ENCODE measurements at regions not wholly inside any gene's neighbourhood (a gene's known extent, or its start where the extent isn't known, plus 50 kb on each side); places are given as distances from the start of the nearest gene placed in this dataset.

- intact Hi-C loops (cut with DNase I; ENCODE audit: low total_unique reads), result no loop called here
- 89 to 97% (median 92%) methylated on average over 2 of the region's 2 CpGs for WGBS, 5 donors
- Histone ChIP-seq H3K9me3 (no peaks in the 10 kb centered on the region), H3K27ac (no peak overlapping the region), H3K27me3 (replicated peaks in 1 of 7) (no peaks in the 10 kb centered on the region), H3K4me3 (no peak overlapping the region), H3K4me1 (peaks cover 10 to 39% (median 19%) of the 10 kb centered on the region in 6 donors), H3K36me3 (no peaks in the 10 kb centered on the region)
- no peak for TF ChIP-seq POLR2A (IDR thresholded peaks at IDR 0.05)
- TF ChIP-seq, protein P1, sequence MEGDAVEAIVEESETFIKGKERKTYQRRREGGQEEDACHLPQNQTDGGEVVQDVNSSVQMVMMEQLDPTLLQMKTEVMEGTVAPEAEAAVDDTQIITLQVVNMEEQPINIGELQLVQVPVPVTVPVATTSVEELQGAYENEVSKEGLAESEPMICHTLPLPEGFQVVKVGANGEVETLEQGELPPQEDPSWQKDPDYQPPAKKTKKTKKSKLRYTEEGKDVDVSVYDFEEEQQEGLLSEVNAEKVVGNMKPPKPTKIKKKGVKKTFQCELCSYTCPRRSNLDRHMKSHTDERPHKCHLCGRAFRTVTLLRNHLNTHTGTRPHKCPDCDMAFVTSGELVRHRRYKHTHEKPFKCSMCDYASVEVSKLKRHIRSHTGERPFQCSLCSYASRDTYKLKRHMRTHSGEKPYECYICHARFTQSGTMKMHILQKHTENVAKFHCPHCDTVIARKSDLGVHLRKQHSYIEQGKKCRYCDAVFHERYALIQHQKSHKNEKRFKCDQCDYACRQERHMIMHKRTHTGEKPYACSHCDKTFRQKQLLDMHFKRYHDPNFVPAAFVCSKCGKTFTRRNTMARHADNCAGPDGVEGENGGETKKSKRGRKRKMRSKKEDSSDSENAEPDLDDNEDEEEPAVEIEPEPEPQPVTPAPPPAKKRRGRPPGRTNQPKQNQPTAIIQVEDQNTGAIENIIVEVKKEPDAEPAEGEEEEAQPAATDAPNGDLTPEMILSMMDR (IDR thresholded peaks at IDR 0.05 in 8 of 11, conservative IDR thresholded peaks at IDR 0.05 in 3 of 11), result no peak
- no peak for TF ChIP-seq POLR2AphosphoS5 (IDR thresholded peaks at IDR 0.05)
- DNase-seq, result no peak
These were observed 397.4 kb downstream of the FOXO1 start for GRCh38 chr13:40269086-40269485.

DNA sequence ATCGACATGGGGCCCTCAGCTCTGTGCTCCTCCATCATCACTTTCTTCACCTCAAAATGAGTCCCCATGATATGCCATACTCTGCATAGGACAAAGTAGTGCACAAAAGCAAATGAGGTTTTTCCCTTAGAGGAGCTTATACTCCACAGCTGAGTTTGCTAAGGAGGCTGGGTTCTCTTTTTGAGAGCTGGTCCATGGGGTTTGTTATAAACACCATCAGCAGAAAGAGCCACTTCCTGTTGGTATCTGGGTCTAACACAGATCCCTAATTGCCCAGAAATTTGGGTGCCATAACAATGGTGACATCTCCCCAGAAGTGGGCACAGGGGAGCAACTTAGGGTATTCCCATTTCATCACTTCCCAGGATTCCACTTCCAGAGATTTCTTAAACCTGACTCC, 395.7 kb downstream of the FOXO1 start:
- Histone ChIP-seq H3K36me3 (no peaks in the 10 kb centered on the region), H3K27ac (peak overlapping the region in 5 of 8 donors; percentile 29 to 69 (median 55)), H3K4me1 (peaks cover 10 to 43% (median 19%) of the 10 kb centered on the region in 6 donors), H3K27me3 (replicated peaks in 1 of 7) (no peaks in the 10 kb centered on the region), H3K9me3 (no peaks in the 10 kb centered on the region), H3K4me3 (no peak overlapping the region)
- no peak for TF ChIP-seq POLR2A (IDR thresholded peaks at IDR 0.05)
- TF ChIP-seq POLR2AphosphoS5 (IDR thresholded peaks at IDR 0.05), result no peak
- TF ChIP-seq, protein P1 (IDR thresholded peaks at IDR 0.05 in 8 of 11, conservative IDR thresholded peaks at IDR 0.05 in 3 of 11), result no peak
- 54 to 100% (median 96%) methylated on average over 1 of the region's 1 CpG for WGBS, 5 donors
- DNase-seq, result no peak
- intact Hi-C loops (cut with DNase I; ENCODE audit: low total_unique reads), result no loop called here

GRCh38 chr13:40271271-40271885, 395.1 kb downstream of the FOXO1 start:
- no peak for DNase-seq
- H3K4me1 ChIP-seq, result peaks cover 10 to 43% (median 19%) of the 10 kb centered on the region in 6 donors
- intact Hi-C loops (cut with DNase I; ENCODE audit: low total_unique reads), result no loop called here
- H3K36me3 ChIP-seq, result no peaks in the 10 kb centered on the region
- TF ChIP-seq, protein P1 (IDR thresholded peaks at IDR 0.05 in 8 of 11, conservative IDR thresholded peaks at IDR 0.05 in 3 of 11), result no peak
- TF ChIP-seq POLR2A (IDR thresholded peaks at IDR 0.05) (no peak), POLR2AphosphoS5 (IDR thresholded peaks at IDR 0.05) (peak in 2 of 3 donors; percentile 69 to 85)
- H3K27ac ChIP-seq, result peak overlapping the region in 5 of 8 donors; percentile 29 to 69 (median 55)
- no peaks in the 10 kb centered on the region for H3K27me3 ChIP-seq (replicated peaks in 1 of 7)
- WGBS, 5 donors, result 22 to 39% (median 29%) methylated on average over 6 to 7 of the region's 7 CpGs
- no peak overlapping the region for H3K4me3 ChIP-seq
- no peaks in the 10 kb centered on the region for H3K9me3 ChIP-seq

DNA sequence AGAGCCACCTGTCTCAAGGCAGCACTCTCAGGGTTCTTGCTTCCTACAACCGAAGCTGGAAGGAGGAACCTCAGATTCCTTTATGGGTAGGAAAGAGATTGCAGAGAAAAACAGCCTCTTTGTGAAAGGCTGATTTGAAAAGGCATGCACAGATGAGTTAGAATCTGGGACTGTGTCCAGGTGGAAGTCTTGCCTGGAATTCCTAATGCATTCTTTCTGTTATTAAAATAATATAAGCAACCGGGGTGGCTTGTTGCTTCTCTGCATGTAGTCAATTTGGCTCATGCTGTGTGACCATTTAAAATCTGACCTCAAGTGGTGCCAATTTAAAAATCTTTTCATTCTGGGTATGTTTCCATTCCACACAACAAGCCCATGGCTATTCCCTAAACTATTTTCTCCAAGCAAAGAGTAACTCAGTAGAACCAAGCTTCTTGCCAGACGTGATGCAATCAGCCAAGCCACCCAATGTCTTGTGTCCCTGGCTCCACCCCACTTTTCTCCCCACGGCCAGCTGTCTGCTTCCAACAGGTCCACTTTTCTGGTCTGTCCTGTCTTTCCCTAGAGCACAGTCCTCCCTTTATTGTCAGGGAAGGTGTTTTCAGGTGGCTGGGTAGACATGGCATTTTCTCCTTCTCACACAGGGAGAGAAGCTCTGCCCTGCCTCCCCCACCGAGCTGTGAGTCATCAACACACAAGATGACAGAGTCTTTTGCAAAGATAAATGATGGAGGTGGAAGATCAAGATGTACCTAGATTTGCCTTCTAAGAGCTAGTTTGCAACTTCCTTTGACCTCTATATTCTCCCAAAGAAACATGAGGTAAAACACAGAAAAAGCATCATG, 394.3 kb downstream of the FOXO1 start:
- Histone ChIP-seq H3K27me3 (replicated peaks in 1 of 7) (no peaks in the 10 kb centered on the region), H3K4me3 (no peak overlapping the region), H3K4me1 (peaks cover 10 to 43% (median 19%) of the 10 kb centered on the region in 6 donors), H3K9me3 (no peaks in the 10 kb centered on the region), H3K36me3 (no peaks in the 10 kb centered on the region), H3K27ac (peak overlapping the region in 4 of 8 donors; percentile 50 to 69 (median 56))
- DNase-seq, result no peak
- no peak for TF ChIP-seq POLR2A (IDR thresholded peaks at IDR 0.05)
- TF ChIP-seq POLR2AphosphoS5 (IDR thresholded peaks at IDR 0.05), result no peak
- TF ChIP-seq, protein P1 (IDR thresholded peaks at IDR 0.05 in 8 of 11, conservative IDR thresholded peaks at IDR 0.05 in 3 of 11), result no peak
- 52 to 68% (median 56%) methylated on average over 5 of the region's 5 CpGs for WGBS, 5 donors
- intact Hi-C loops (cut with DNase I; ENCODE audit: low total_unique reads), result no loop called here
